ENCODE measurements at regions not wholly inside any gene's neighbourhood (a gene's known extent, or its start where the extent isn't known, plus 50 kb on each side); places are given as distances from the start of the nearest gene placed in this dataset.
"Not testable (repeated sequence)": the region's sequence is repeated elsewhere in the genome, so short reads cannot be mapped to it uniquely, and the experiment has no call there.

DNA sequence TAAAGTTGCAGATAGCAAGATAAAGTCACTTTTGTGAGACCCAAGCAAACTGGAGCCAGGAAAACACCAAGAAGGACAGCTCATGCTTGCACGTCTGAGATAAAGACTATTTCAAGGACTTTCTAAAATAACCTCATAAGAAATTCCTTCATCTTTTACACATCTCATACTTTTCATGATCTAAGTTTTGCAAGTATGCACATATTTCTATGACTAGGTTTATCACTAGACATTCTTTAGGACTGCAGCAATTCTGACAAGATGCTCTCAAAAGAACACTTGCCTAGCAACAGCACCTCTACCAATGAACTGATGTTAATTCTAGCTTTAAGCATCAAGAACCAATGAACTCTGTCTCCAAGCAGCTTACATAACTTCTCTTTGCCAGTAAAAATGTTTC, 457.6 kb downstream of the SEMA3D start:
- Histone ChIP-seq H3K36me3 (ENCODE audit: control insufficient read depth, insufficient read depth, low read length) (no peaks in the 10 kb centered on the region), H3K9me3 (ENCODE audit: control insufficient read depth, insufficient read depth, low read length) (peaks cover 3% of the 10 kb centered on the region), H3K27me3 (ENCODE audit: control insufficient read depth, insufficient read depth, low read length) (no peaks in the 10 kb centered on the region), H3K4me1 (ENCODE audit: control insufficient read depth, insufficient read depth, low read length) (no peaks in the 10 kb centered on the region), H3K4me3 (ENCODE audit: low read depth, low read length) (no peak overlapping the region), H3K27ac (ENCODE audit: low read depth, low read length) (no peak overlapping the region)
- no peak for DNase-seq (ENCODE audit: low read depth in 4 of 6, low spot score in 6 of 6)
- WGBS (ENCODE audit: insufficient coverage): 60% methylated on average over 1 of the region's 1 CpG

DNA sequence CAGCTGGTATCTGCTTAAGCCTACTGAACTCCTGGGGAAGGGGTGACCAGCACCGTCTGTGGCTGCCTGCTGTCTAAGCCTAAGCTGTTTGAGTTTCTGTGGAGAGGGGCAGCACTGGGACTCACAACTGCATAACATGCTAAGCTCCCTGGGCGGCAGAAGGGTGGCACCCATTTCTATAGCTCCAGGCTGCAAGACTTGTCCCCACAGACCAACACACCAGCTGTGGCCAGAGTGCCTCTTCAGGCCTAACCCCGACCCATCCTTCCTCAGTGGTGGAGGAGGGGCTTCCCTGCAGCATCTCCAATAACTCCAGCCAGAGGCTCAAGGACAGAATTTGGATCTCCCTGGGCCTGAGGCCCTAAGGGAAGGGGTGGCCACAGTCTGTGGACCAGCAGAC, 464.1 kb downstream of the SEMA3D start:
- DNase-seq (ENCODE audit: low read depth in 4 of 6, low spot score in 6 of 6): no peak
- Histone ChIP-seq H3K27ac (ENCODE audit: low read depth, low read length) (no peak overlapping the region), H3K4me1 (ENCODE audit: control insufficient read depth, insufficient read depth, low read length) (no peaks in the 10 kb centered on the region), H3K9me3 (ENCODE audit: control insufficient read depth, insufficient read depth, low read length) (no peaks in the 10 kb centered on the region), H3K27me3 (ENCODE audit: control insufficient read depth, insufficient read depth, low read length) (no peaks in the 10 kb centered on the region), H3K36me3 (ENCODE audit: control insufficient read depth, insufficient read depth, low read length) (no peaks in the 10 kb centered on the region), H3K4me3 (ENCODE audit: low read depth, low read length) (no peak overlapping the region)
- 90% methylated on average over 2 of the region's 3 CpGs for WGBS (ENCODE audit: insufficient coverage)

DNA sequence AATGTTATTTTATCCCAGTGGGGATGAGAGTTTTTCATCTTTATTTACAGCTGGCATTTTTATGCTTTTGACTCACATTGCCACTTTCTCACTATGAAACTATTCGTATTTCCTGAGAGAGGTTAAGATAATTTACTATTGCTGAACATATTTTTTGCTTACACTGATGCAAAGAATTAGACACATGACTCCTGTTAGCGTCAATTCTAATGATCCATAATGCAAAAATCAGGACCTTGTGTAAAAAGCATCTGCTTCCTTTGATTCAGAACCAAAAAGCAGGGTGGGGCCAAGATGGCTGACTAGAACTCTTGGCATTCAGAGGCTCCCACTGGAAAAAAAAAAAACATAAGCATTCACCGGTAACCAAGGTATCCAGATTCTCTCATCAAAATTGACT, 464.8 kb downstream of the SEMA3D start:
- Histone ChIP-seq H3K36me3 (ENCODE audit: control insufficient read depth, insufficient read depth, low read length) (no peaks in the 10 kb centered on the region), H3K4me3 (ENCODE audit: low read depth, low read length) (no peak overlapping the region), H3K27me3 (ENCODE audit: control insufficient read depth, insufficient read depth, low read length) (no peaks in the 10 kb centered on the region), H3K9me3 (ENCODE audit: control insufficient read depth, insufficient read depth, low read length) (no peaks in the 10 kb centered on the region), H3K4me1 (ENCODE audit: control insufficient read depth, insufficient read depth, low read length) (no peaks in the 10 kb centered on the region), H3K27ac (ENCODE audit: low read depth, low read length) (no peak overlapping the region)
- no peak for DNase-seq (ENCODE audit: low read depth in 4 of 6, low spot score in 6 of 6)
- 78% methylated on average over 1 of the region's 3 CpGs for WGBS (ENCODE audit: insufficient coverage)

DNA sequence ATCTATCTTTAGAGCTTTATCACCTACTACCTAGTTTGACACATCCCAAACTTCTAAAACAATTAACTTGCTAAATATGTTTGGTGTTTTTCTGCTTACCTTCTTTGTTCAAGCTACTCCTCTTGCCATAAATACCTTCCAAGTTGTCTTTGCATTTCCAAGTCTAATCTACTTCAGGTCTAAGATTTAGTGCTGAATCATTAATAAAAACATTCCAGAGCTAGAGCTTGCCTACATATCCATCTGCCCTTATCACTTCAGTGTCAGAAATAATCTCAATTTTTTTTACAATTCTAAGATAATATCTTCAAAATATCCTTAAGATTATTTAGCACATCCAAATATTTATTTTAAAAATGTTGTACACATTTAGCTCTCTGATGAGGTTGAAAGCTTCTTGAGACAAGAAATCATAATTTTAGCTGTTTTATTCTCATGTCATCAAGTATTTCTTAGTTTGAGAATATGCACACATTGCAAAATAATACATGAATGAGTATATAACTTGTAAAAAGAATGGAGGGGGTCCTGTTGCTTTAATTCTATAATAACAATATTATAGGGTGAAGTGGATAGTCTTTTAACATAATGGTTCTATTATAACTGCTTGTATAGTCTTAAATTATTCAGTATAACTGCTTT, 466.3 kb downstream of the SEMA3D start:
- no peak for DNase-seq (ENCODE audit: low read depth in 4 of 6, low spot score in 6 of 6)
- Histone ChIP-seq H3K9me3 (ENCODE audit: control insufficient read depth, insufficient read depth, low read length) (no peaks in the 10 kb centered on the region), H3K27ac (ENCODE audit: low read depth, low read length) (no peak overlapping the region), H3K4me1 (ENCODE audit: control insufficient read depth, insufficient read depth, low read length) (no peaks in the 10 kb centered on the region), H3K4me3 (ENCODE audit: low read depth, low read length) (no peak overlapping the region), H3K36me3 (ENCODE audit: control insufficient read depth, insufficient read depth, low read length) (no peaks in the 10 kb centered on the region), H3K27me3 (ENCODE audit: control insufficient read depth, insufficient read depth, low read length) (no peaks in the 10 kb centered on the region)

DNA sequence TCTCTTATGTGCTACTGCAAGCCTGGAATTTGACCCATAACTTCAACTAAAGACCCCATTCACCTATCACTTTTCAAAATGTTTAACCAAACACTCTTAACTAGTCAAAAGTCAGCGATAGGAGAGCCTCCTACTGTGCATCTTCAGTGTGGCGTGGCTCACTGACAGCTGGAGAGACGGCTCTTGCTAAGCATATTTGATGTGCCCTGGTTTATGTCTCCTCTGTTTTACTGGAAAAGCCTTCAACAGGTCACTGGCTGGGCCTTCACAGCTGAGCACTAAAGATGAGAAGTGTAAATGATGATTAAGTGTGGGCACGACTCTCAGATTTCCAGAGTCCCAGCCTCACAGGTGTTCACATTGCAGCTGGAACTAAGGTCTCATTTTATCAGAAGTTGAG, 472.1 kb downstream of the SEMA3D start:
- WGBS (ENCODE audit: insufficient coverage): 66% methylated on average over 4 of the region's 4 CpGs
- no peaks in the 10 kb centered on the region for H3K36me3 ChIP-seq (ENCODE audit: control insufficient read depth, insufficient read depth, low read length)
- no peaks in the 10 kb centered on the region for H3K9me3 ChIP-seq (ENCODE audit: control insufficient read depth, insufficient read depth, low read length)
- no peaks in the 10 kb centered on the region for H3K27me3 ChIP-seq (ENCODE audit: control insufficient read depth, insufficient read depth, low read length)
- no peak for DNase-seq (ENCODE audit: low read depth in 4 of 6, low spot score in 6 of 6)
- no peak overlapping the region for H3K27ac ChIP-seq (ENCODE audit: low read depth, low read length)
- H3K4me3 ChIP-seq (ENCODE audit: low read depth, low read length): no peak overlapping the region
- no peaks in the 10 kb centered on the region for H3K4me1 ChIP-seq (ENCODE audit: control insufficient read depth, insufficient read depth, low read length)

DNA sequence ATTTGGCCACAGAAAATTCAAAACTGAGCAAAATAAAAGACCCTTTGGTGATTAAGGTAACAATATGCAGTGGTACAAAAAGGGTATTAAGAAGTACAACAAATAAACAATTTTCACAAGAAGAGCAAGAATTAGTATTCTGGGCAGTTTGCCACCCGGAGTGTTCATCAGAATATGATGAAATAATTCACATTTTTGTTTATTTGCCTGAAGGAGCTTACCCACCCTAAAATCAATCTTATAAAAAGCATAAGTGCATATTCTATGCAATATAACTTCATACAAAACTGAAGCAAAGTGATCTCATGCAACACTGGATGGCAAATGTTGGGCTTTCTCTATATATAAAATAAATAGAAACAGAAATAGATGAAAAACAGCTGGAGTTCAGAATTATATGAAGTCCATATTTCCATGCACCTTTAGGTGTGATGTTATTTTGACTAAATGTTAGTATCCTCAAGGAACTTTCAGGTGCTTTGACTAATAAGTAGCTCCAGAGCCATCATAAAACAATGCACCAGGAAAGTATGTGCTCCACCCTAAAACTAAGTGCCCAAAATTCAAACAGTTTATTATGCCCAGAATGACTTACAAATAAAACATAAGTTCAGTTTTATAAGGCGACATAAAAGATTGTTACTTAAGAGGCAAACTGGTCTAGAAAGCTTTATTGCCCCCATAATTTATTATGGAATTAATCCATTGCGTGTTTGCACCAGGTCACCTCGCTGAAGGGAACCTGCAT, 474.3 kb downstream of the SEMA3D start:
- no peaks in the 10 kb centered on the region for H3K9me3 ChIP-seq (ENCODE audit: control insufficient read depth, insufficient read depth, low read length)
- H3K4me1 ChIP-seq (ENCODE audit: control insufficient read depth, insufficient read depth, low read length): no peaks in the 10 kb centered on the region
- H3K36me3 ChIP-seq (ENCODE audit: control insufficient read depth, insufficient read depth, low read length): no peaks in the 10 kb centered on the region
- no peak for DNase-seq (ENCODE audit: low read depth in 4 of 6, low spot score in 6 of 6)
- H3K27ac ChIP-seq (ENCODE audit: low read depth, low read length): no peak overlapping the region
- no peak overlapping the region for H3K4me3 ChIP-seq (ENCODE audit: low read depth, low read length)
- no CpG with 5 or more reads among the region's 4 CpGs for WGBS (ENCODE audit: insufficient coverage)
- no peaks in the 10 kb centered on the region for H3K27me3 ChIP-seq (ENCODE audit: control insufficient read depth, insufficient read depth, low read length)

DNA sequence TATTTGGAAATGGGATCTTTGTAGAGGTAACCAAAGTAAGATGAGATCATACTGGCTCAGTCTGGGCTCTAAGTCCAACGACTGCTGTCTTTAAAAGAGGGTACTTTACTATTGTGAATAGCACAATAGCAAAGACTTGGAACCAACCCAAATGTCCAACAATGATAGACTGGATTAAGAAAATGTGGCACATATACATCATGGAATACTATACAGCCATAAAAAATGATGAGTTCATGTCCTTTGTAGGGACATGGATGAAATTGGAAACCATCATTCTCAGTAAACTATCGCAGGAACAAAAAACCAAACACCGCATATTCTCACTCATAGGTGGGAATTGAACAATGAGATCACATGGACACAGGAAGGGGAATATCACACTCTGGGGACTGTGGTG, 476.3 kb downstream of the SEMA3D start:
- not testable (repeated sequence) for DNase-seq (ENCODE audit: low read depth in 4 of 6, low spot score in 6 of 6); H3K27me3 ChIP-seq (ENCODE audit: control insufficient read depth, insufficient read depth, low read length); H3K27ac ChIP-seq (ENCODE audit: low read depth, low read length); H3K4me3 ChIP-seq (ENCODE audit: low read depth, low read length); H3K36me3 ChIP-seq (ENCODE audit: control insufficient read depth, insufficient read depth, low read length); H3K9me3 ChIP-seq (ENCODE audit: control insufficient read depth, insufficient read depth, low read length); H3K4me1 ChIP-seq (ENCODE audit: control insufficient read depth, insufficient read depth, low read length)
- WGBS (ENCODE audit: insufficient coverage): no CpG with 5 or more reads among the region's 3 CpGs

DNA sequence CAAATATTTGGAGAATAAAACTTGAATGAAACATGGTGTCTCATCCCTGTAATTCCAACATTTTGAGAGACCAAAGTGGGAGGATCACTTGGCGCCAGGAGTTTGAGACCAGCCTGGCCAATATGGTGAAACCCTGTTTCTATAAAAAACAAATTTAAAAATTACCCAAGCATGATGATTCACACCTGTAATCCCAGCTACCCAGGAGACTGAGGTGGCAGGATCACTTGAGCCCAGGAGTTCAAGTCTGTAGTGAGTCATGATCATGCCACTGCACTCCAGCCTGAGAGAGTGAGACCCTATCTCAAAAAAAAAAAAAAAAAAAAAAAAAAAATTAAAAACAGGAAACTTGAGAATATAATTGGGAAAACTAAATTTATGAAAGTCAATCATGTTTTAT, 481.1 kb downstream of the SEMA3D start:
- no peak overlapping the region for H3K4me3 ChIP-seq (ENCODE audit: low read depth, low read length)
- H3K9me3 ChIP-seq (ENCODE audit: control insufficient read depth, insufficient read depth, low read length): no peaks in the 10 kb centered on the region
- no peak overlapping the region for H3K27ac ChIP-seq (ENCODE audit: low read depth, low read length)
- H3K27me3 ChIP-seq (ENCODE audit: control insufficient read depth, insufficient read depth, low read length): no peaks in the 10 kb centered on the region
- no peaks in the 10 kb centered on the region for H3K4me1 ChIP-seq (ENCODE audit: control insufficient read depth, insufficient read depth, low read length)
- WGBS (ENCODE audit: insufficient coverage): no CpG with 5 or more reads among the region's 1 CpG
- H3K36me3 ChIP-seq (ENCODE audit: control insufficient read depth, insufficient read depth, low read length): no peaks in the 10 kb centered on the region
- no peak for DNase-seq (ENCODE audit: low read depth in 4 of 6, low spot score in 6 of 6)

DNA sequence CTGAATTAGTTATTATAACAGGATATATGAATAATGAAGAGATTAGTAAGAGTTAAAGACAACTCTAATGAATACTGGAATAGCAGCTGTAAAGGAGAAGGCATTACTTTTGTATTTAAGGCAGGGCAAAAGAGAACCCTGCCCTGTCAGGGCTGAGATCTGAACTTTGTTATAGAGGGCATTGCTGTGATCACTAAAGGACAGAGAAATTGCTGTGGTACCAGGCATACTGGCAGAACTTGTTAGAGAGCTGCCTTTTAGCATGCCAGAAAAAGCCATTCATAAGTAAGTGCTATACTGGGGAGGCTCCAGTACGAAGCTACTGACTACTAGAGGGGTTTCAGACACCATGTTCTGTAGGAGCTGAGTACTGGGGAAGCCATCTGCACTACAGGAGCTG, 481.8 kb downstream of the SEMA3D start:
- no peak for DNase-seq (ENCODE audit: low read depth in 4 of 6, low spot score in 6 of 6)
- Histone ChIP-seq H3K36me3 (ENCODE audit: control insufficient read depth, insufficient read depth, low read length) (no peaks in the 10 kb centered on the region), H3K9me3 (ENCODE audit: control insufficient read depth, insufficient read depth, low read length) (no peaks in the 10 kb centered on the region), H3K4me1 (ENCODE audit: control insufficient read depth, insufficient read depth, low read length) (no peaks in the 10 kb centered on the region), H3K27me3 (ENCODE audit: control insufficient read depth, insufficient read depth, low read length) (no peaks in the 10 kb centered on the region), H3K27ac (ENCODE audit: low read depth, low read length) (no peak overlapping the region), H3K4me3 (ENCODE audit: low read depth, low read length) (no peak overlapping the region)
- WGBS (ENCODE audit: insufficient coverage): no CpG with 5 or more reads among the region's 1 CpG

DNA sequence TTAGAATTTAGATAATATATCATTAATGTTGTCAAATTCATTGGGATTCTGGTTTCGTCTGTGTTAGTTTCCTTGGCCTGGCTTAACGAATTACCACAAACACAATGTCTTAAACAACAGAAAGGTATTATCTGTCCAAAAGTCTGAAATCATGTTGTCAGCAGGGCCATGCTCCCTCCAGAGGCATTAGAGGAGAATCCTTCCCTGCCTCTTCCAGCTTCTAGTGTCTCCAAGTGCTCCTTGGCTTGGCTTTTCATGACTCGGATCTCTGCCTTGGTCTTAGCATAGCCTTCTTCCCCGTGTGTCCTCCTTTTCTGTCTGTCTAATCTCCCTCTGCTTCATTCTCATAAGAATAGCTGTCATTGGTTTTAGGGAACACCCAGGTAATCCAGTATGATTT, 482.5 kb downstream of the SEMA3D start:
- no peak overlapping the region for H3K4me3 ChIP-seq (ENCODE audit: low read depth, low read length)

More for the DNA sequence above, 482.5 kb downstream of the SEMA3D start:
- WGBS (ENCODE audit: insufficient coverage): 100% methylated on average over 1 of the region's 4 CpGs
- H3K9me3 ChIP-seq (ENCODE audit: control insufficient read depth, insufficient read depth, low read length): no peaks in the 10 kb centered on the region
- H3K36me3 ChIP-seq (ENCODE audit: control insufficient read depth, insufficient read depth, low read length): no peaks in the 10 kb centered on the region
- DNase-seq (ENCODE audit: low read depth in 4 of 6, low spot score in 6 of 6): no peak
- no peaks in the 10 kb centered on the region for H3K27me3 ChIP-seq (ENCODE audit: control insufficient read depth, insufficient read depth, low read length)
- H3K4me1 ChIP-seq (ENCODE audit: control insufficient read depth, insufficient read depth, low read length): no peaks in the 10 kb centered on the region
- H3K27ac ChIP-seq (ENCODE audit: low read depth, low read length): no peak overlapping the region

All from spinal cord (tissue), 9 donors.